ENCODE measurements at regions not wholly inside any gene's neighbourhood (a gene's known extent, or its start where the extent isn't known, plus 50 kb on each side); places are given as distances from the start of the nearest gene placed in this dataset.
"Not testable (repeated sequence)": the region's sequence is repeated elsewhere in the genome, so short reads cannot be mapped to it uniquely, and the experiment has no call there.

DNA sequence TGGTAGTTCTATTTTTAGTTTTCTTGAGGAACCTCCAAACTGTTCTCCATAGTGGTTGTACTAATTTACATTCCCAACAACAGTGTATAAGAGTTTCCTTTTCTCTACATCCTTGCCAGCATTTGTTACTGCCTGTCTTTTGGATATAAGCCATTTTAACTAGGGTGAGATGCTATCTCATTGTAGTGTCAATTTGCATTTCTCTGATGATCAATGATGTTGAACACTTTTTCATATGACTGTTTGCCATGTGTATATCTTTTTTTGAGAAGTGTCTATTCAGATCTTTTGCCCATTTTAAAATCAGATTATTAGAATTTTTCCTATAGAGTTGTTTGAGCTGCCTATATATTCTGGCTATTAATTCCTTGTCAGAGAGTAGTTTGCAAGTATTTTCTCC, 138.9 kb downstream of the MACROH2A1 start:
- H3K27ac Mint-ChIP-seq; H3K4me1 ChIP-seq (ENCODE audit: control insufficient read depth in 2 of 2, insufficient read depth in 2 of 2, low read length in 2 of 2); H3K4me1 Mint-ChIP-seq; H3K27me3 ChIP-seq (ENCODE audit: control insufficient read depth in 2 of 2, insufficient read depth in 2 of 2, low read length in 2 of 2); DNase-seq; H3K36me3 Mint-ChIP-seq; H3K27ac ChIP-seq (ENCODE audit: low read depth, low read length); H3K36me3 ChIP-seq (ENCODE audit: control insufficient read depth in 2 of 3, insufficient read depth in 3 of 3, low read length in 3 of 3); intact Hi-C loops (cut with micrococcal nuclease); H3K4me3 Mint-ChIP-seq; ATAC-seq; H3K4me3 ChIP-seq (ENCODE audit: low read length); POLR2A ChIA-PET; H3K9me3 ChIP-seq (ENCODE audit: control insufficient read depth in 2 of 3, low read length in 3 of 3); CTCF ChIA-PET: not testable (repeated sequence)
- Mint-ChIP-seq H3K27me3 (peaks cover 0 to 50% (median 14%) of the 10 kb centered on the region in 5 donors), H3K9me3 (peaks cover 4 to 21% (median 9%) of the 10 kb centered on the region in 11 donors)

DNA sequence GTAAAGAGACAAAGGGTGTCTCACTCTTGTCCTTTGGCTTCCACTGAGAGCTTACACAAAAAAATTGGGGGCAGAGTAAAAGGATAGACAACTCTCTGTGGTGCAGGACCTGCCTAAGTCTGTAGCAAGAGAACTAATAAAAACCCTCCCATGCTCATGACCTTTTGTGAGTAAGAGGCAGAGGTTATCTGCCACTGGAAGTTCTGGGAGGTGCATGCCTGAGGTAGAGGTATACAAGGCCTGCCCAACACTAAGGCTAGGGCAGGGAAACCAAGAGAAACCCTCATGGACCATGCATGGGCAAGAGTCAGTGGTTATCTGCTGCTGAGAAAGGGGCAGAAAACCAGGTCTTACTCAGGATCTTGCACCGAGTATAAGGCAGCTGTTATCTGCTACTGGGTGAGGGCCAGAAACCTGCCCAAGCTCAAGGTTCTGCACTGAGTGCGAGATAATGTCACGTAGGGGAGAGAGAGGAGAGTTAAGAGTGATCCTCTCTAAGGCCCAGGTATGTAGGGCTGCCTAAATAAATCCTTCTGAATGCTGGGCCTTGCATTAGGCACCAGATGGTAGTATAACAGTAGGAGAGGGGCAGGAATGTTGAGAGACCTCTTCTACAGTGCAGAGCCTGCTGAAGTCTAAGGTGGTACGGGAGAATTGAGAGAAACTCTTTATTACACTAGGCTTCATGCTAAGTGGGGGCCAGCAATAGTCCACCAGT, 143.4 kb downstream of the MACROH2A1 start:
- POLR2A ChIA-PET: interaction anchor here (0.5 kb wide), 1 partner anchor 360 kb away, joined by 3 read pairs; no protein-coding TSS in a partner anchor
- no peak for ATAC-seq
- DNase-seq: no peak
- H3K4me1 ChIP-seq (ENCODE audit: control insufficient read depth in 2 of 2, insufficient read depth in 2 of 2, low read length in 2 of 2): no peaks in the 10 kb centered on the region
- H3K36me3 Mint-ChIP-seq: no peaks in the 10 kb centered on the region
- CTCF ChIA-PET: interaction anchor here (0.7 kb wide), 1 partner anchor 181 kb away, joined by 4 read pairs; no protein-coding TSS in a partner anchor
- H3K4me1 Mint-ChIP-seq: peaks cover 0 to 3% (median 0%) of the 10 kb centered on the region in 7 donors
- intact Hi-C loops (cut with micrococcal nuclease): no loop called here
- no peaks in the 10 kb centered on the region for H3K9me3 ChIP-seq (ENCODE audit: control insufficient read depth in 2 of 3, low read length in 3 of 3)
- H3K9me3 Mint-ChIP-seq: peaks cover 2 to 18% (median 6%) of the 10 kb centered on the region in 11 donors
- no peaks in the 10 kb centered on the region for H3K36me3 ChIP-seq (ENCODE audit: control insufficient read depth in 2 of 3, insufficient read depth in 3 of 3, low read length in 3 of 3)
- H3K4me3 Mint-ChIP-seq: no peak overlapping the region
- no peaks in the 10 kb centered on the region for H3K27me3 ChIP-seq (ENCODE audit: control insufficient read depth in 2 of 2, insufficient read depth in 2 of 2, low read length in 2 of 2)
- no peak overlapping the region for H3K27ac Mint-ChIP-seq
- H3K27ac ChIP-seq (ENCODE audit: low read depth, low read length): no peak overlapping the region
- peaks cover 0 to 41% (median 5%) of the 10 kb centered on the region in 5 donors for H3K27me3 Mint-ChIP-seq
- H3K4me3 ChIP-seq (ENCODE audit: low read length): no peak overlapping the region

DNA sequence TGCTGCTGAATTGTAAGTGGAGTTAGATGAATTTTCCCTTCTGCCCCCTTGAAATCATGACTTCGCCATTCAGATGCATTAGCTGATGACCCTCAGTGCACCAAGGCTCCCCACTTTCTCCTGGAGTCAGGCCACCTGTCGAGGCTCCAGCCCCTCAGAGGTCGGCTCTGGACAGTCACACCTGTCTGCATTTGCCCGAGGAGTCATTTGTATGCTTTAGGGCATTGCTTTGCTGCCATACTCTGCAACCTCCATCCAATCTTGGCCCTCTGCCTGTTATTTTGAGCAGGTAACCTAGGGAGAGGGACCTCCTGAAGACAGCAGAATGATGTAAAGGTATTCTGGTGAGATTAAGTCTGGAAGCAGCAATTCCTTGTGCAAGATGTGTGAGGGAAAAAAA, 144.8 kb downstream of the MACROH2A1 start:
- ATAC-seq: no peak
- Mint-ChIP-seq H3K27me3 (peaks cover 0 to 30% (median 5%) of the 10 kb centered on the region in 5 donors), H3K36me3 (no peaks in the 10 kb centered on the region), H3K4me1 (peaks cover 0 to 3% (median 0%) of the 10 kb centered on the region in 7 donors), H3K27ac (no peak overlapping the region), H3K4me3 (no peak overlapping the region), H3K9me3 (peaks cover 0 to 6% (median 0%) of the 10 kb centered on the region in 11 donors)
- intact Hi-C loops (cut with micrococcal nuclease): no loop called here
- no peak overlapping the region for H3K4me3 ChIP-seq (ENCODE audit: low read length)
- no peaks in the 10 kb centered on the region for H3K27me3 ChIP-seq (ENCODE audit: control insufficient read depth in 2 of 2, insufficient read depth in 2 of 2, low read length in 2 of 2)
- CTCF ChIA-PET: no interaction called here
- no peaks in the 10 kb centered on the region for H3K9me3 ChIP-seq (ENCODE audit: control insufficient read depth in 2 of 3, low read length in 3 of 3)
- no peak for DNase-seq
- H3K27ac ChIP-seq (ENCODE audit: low read depth, low read length): no peak overlapping the region
- no peaks in the 10 kb centered on the region for H3K36me3 ChIP-seq (ENCODE audit: control insufficient read depth in 2 of 3, insufficient read depth in 3 of 3, low read length in 3 of 3)
- POLR2A ChIA-PET: no interaction called here
- H3K4me1 ChIP-seq (ENCODE audit: control insufficient read depth in 2 of 2, insufficient read depth in 2 of 2, low read length in 2 of 2): no peaks in the 10 kb centered on the region

DNA sequence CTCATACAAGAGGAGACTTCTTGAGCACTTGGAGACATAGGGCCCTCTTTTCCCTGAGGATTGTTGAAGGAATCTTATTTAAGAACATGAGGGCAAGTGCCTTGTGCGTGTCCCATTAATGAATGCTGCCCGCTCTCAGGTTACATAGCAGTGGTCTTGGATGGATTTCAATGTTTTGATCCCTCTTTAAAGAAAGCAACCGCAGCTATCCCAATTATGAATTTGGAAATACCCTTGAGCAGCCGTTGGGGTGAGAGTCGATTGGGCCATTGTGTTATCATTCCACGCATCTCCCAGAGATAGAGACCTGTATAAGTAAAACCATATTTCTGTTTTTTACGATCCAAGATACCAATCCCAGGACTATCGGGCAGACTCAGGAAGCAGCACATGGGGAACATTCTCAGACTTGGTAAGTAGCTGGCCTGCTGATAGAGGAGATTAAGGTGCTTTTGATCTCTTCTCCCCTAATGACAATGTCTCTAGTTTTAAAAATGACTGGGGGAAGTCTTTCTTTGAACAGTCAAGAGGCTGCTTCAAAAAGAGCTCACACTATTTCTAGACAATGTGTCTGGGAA, 145.3 kb downstream of the MACROH2A1 start:
- CTCF ChIA-PET: no interaction called here

DNA sequence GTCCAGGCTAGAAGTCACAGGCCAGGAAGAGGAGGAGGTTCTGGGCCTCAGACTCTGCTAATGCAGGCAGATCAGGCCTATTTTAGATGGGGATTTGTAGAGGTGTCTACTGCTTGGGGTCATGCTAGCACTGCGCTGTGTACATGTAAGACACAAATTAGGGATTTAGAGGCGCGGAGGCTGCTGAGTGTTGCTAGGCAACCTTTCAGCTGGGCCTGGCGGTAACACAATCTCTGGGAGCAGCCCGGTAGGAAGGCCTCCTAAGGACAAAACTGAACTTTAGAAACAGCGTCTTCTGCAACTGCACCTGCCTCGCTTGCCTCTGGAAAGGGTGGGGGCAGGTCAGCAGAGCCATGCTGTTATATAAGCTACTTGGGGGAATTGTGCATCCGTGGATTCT, 147.9 kb downstream of the MACROH2A1 start:
- Histone ChIP-seq H3K27ac (ENCODE audit: low read depth, low read length) (no peak overlapping the region), H3K9me3 (ENCODE audit: control insufficient read depth in 2 of 3, low read length in 3 of 3) (no peaks in the 10 kb centered on the region), H3K36me3 (ENCODE audit: control insufficient read depth in 2 of 3, insufficient read depth in 3 of 3, low read length in 3 of 3) (no peaks in the 10 kb centered on the region), H3K27me3 (ENCODE audit: control insufficient read depth in 2 of 2, insufficient read depth in 2 of 2, low read length in 2 of 2) (no peaks in the 10 kb centered on the region), H3K4me1 (ENCODE audit: control insufficient read depth in 2 of 2, insufficient read depth in 2 of 2, low read length in 2 of 2) (no peaks in the 10 kb centered on the region), H3K4me3 (ENCODE audit: low read length) (no peak overlapping the region)
- Mint-ChIP-seq H3K36me3 (no peaks in the 10 kb centered on the region), H3K9me3 (no peaks in the 10 kb centered on the region), H3K4me1 (peaks cover 0 to 3% (median 0%) of the 10 kb centered on the region in 7 donors), H3K27ac (no peak overlapping the region), H3K27me3 (peaks cover 0 to 12% (median 5%) of the 10 kb centered on the region in 5 donors), H3K4me3 (no peak overlapping the region)
- intact Hi-C loops (cut with micrococcal nuclease): no loop called here
- ChIA-PET CTCF (no interaction called here), POLR2A (no interaction called here)
- no peak for DNase-seq
- ATAC-seq: no peak

More for the DNA sequence above, 145.3 kb downstream of the MACROH2A1 start:
- H3K27ac ChIP-seq (ENCODE audit: low read depth, low read length): no peak overlapping the region
- H3K9me3 Mint-ChIP-seq: peaks cover 0 to 6% (median 0%) of the 10 kb centered on the region in 11 donors
- H3K36me3 Mint-ChIP-seq: no peaks in the 10 kb centered on the region
- no peak overlapping the region for H3K27ac Mint-ChIP-seq
- peaks cover 0 to 28% (median 5%) of the 10 kb centered on the region in 5 donors for H3K27me3 Mint-ChIP-seq
- no peaks in the 10 kb centered on the region for H3K4me1 ChIP-seq (ENCODE audit: control insufficient read depth in 2 of 2, insufficient read depth in 2 of 2, low read length in 2 of 2)
- no peaks in the 10 kb centered on the region for H3K9me3 ChIP-seq (ENCODE audit: control insufficient read depth in 2 of 3, low read length in 3 of 3)
- no peaks in the 10 kb centered on the region for H3K36me3 ChIP-seq (ENCODE audit: control insufficient read depth in 2 of 3, insufficient read depth in 3 of 3, low read length in 3 of 3)
- no peak overlapping the region for H3K4me3 ChIP-seq (ENCODE audit: low read length)
- DNase-seq (no peak), ATAC-seq (no peak)
- H3K27me3 ChIP-seq (ENCODE audit: control insufficient read depth in 2 of 2, insufficient read depth in 2 of 2, low read length in 2 of 2): no peaks in the 10 kb centered on the region
- intact Hi-C loops (cut with micrococcal nuclease): no loop called here
- H3K4me1 Mint-ChIP-seq: peaks cover 0 to 3% (median 0%) of the 10 kb centered on the region in 7 donors
- no peak overlapping the region for H3K4me3 Mint-ChIP-seq
- POLR2A ChIA-PET: no interaction called here

DNA sequence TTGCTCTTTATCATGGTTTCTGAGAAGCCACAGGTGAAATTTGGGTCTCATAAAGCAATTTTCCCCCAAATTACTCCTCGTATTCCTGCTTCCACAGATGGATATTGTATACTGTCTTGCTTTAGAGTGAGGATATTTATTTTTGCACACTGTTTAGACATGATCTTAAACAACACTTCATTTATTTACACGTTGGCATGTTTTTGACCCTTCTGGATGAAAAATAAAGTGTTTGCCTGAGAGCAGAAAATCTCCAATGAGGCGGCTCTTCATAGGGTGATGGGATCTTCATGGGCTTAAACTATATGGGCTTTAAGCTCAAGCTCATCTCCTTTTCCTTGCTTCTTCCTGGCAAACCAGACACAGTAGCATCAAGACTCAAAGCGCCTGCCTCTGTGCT, 148.4 kb downstream of the MACROH2A1 start:
- intact Hi-C loops (cut with micrococcal nuclease): no loop called here
- Histone ChIP-seq H3K4me1 (ENCODE audit: control insufficient read depth in 2 of 2, insufficient read depth in 2 of 2, low read length in 2 of 2) (no peaks in the 10 kb centered on the region), H3K27ac (ENCODE audit: low read depth, low read length) (no peak overlapping the region), H3K36me3 (ENCODE audit: control insufficient read depth in 2 of 3, insufficient read depth in 3 of 3, low read length in 3 of 3) (no peaks in the 10 kb centered on the region), H3K9me3 (ENCODE audit: control insufficient read depth in 2 of 3, low read length in 3 of 3) (no peaks in the 10 kb centered on the region), H3K27me3 (ENCODE audit: control insufficient read depth in 2 of 2, insufficient read depth in 2 of 2, low read length in 2 of 2) (no peaks in the 10 kb centered on the region), H3K4me3 (ENCODE audit: low read length) (no peak overlapping the region)
- ChIA-PET POLR2A (no interaction called here), CTCF (no interaction called here)
- peaks cover 0 to 11% (median 5%) of the 10 kb centered on the region in 5 donors for H3K27me3 Mint-ChIP-seq
- H3K4me1 Mint-ChIP-seq: peaks cover 0 to 3% (median 0%) of the 10 kb centered on the region in 7 donors
- H3K27ac Mint-ChIP-seq: no peak overlapping the region
- no peak for DNase-seq
- no peaks in the 10 kb centered on the region for H3K9me3 Mint-ChIP-seq
- no peak for ATAC-seq
- H3K4me3 Mint-ChIP-seq: no peak overlapping the region
- H3K36me3 Mint-ChIP-seq: no peaks in the 10 kb centered on the region

DNA sequence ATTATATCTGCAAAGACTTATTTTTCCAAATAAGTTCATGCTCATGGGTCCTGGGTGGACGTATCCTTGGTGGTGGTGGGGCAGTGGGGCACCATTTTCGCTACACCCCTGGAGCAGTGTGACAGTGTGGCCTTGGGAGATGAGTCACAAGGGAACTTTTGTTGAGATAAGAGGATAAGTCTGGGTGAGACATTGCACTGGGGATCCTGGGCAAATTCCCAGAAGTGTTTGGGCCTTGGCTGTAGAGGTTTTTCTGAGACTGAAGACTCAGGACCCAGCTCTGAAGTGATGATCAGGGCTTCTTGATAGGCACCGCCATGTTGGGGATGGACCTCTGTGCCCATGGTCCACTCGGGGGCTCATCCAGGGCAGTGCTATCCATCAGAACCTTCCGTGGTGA, 149.4 kb downstream of the MACROH2A1 start:
- Histone ChIP-seq H3K4me3 (ENCODE audit: low read length) (no peak overlapping the region), H3K9me3 (ENCODE audit: control insufficient read depth in 2 of 3, low read length in 3 of 3) (no peaks in the 10 kb centered on the region), H3K36me3 (ENCODE audit: control insufficient read depth in 2 of 3, insufficient read depth in 3 of 3, low read length in 3 of 3) (no peaks in the 10 kb centered on the region), H3K4me1 (ENCODE audit: control insufficient read depth in 2 of 2, insufficient read depth in 2 of 2, low read length in 2 of 2) (no peaks in the 10 kb centered on the region), H3K27me3 (ENCODE audit: control insufficient read depth in 2 of 2, insufficient read depth in 2 of 2, low read length in 2 of 2) (no peaks in the 10 kb centered on the region), H3K27ac (ENCODE audit: low read depth, low read length) (no peak overlapping the region)
- no peak overlapping the region for H3K4me3 Mint-ChIP-seq
- no peaks in the 10 kb centered on the region for H3K36me3 Mint-ChIP-seq
- ChIA-PET POLR2A (interaction anchor here (0.7 kb wide), 1 partner anchor 87 kb away, joined by 3 read pairs; no protein-coding TSS in a partner anchor), CTCF (no interaction called here)
- DNase-seq (no peak), ATAC-seq (no peak)
- intact Hi-C loops (cut with micrococcal nuclease): no loop called here
- no peaks in the 10 kb centered on the region for H3K4me1 Mint-ChIP-seq
- H3K27ac Mint-ChIP-seq: no peak overlapping the region
- H3K9me3 Mint-ChIP-seq: no peaks in the 10 kb centered on the region
- peaks cover 0 to 5% (median 0%) of the 10 kb centered on the region in 5 donors for H3K27me3 Mint-ChIP-seq

Measured in naive thymus-derived CD4-positive, alpha-beta T cell (primary cell).